Globus pallidus (tissue), 1 donor: ENCODE measurements at regions not wholly inside any gene's neighbourhood (a gene's known extent, or its start where the extent isn't known, plus 50 kb on each side); places are given as distances from the start of the nearest gene placed in this dataset.

Experiments
- DNase-seq: peaks from one replicate; pipeline ENCODE4 v3.0.0-alpha.2; 2015; ENCODE audit warnings: low spot score

DNA sequence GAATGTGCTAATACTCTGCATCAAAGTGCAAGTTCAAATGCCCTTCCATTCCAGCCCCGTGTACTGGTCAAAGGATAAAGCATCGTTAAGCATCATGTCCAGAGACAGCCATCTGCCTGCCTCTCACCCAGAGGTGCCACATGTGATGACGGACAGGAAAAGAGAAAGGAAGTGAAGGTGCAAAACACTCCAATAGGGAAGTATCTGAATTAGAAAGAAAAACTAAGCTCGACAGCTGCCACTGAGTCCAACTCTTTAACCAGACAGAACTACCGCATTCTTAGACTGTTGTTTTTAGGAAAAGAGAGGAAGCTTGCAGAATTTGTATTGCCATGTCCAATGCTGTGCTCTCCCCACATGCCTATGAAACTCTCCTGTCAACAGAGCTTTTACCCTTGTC is 465.0 kb upstream of the SOX5 start:
- peak; percentile 2 for DNase-seq

DNA sequence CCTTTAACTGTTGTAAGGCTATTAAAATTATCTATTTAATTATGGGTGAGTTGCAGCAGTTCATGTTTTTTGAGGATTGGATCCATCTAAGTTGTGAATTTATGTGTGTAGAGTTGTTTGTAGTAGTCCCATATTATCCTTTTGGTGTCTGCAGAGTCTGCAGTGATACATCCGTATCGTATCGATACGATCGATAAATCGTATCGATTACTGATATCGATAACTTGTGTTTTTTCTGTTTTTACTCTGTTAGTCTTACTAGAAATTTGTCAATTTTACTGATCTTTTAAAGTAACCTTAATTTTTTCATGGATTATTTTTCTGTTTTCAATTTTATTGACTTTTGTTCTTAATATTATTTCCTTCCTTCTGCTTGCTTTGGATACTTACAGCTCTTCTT is 462.5 kb upstream of the SOX5 start:
- DNase-seq: no peak

DNA sequence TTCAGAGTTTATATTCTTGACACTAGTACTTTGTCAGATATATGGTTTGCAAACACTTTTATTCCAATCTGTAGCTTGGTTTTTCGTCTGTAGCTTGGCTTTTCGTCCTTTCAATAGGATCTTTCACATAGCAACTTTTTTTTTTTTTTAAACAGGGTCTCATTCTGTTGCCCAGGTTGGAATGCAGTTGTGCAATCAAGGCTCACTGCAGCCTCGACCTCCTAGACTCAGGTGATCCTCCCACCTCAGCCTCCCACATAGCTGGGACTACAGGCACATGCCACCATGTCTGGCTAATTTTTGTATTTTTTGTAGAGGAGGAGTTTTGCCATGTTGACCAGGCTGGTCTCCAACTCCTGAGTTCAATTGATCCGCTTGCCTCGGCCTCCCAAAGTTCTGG is 460.4 kb upstream of the SOX5 start:
- no peak for DNase-seq

DNA sequence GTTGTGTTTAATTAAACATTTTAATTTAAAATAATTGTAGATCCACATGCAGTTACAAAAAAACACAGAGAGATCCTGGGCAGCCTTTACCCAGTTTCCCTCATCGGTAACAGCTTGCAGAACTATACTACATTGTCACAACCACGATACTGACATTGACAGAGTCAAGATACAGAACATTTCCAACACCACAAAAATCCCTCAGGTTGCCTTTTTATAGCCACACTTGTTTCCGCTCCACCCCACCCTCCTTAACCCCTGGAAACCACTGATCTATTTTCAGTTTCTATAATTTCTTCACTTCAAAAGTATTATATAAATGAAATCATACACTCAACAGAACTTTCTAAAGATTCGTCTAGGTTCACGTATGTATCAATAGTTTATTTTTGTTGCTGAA is 458.8 kb upstream of the SOX5 start:
- DNase-seq: no peak

DNA sequence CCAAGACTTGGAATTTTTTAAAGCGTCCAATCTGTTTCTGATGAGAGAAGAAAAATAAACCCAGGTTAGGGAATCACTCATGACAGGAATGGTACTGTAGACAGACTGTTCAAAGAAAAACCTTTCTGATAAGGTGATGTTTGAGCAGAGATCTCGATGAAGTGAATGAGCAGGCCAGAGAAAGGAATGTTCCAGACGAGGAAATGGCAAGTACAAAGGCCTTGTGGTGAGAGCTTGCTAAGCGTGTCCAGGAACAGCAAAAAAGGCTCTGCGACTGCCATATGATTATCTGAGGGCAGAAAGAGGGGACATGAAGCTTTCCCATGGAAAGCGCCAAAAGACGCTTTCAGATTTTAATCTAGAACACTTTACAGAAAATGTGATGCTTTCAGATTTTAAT is 458.4 kb upstream of the SOX5 start:
- DNase-seq: no peak

DNA sequence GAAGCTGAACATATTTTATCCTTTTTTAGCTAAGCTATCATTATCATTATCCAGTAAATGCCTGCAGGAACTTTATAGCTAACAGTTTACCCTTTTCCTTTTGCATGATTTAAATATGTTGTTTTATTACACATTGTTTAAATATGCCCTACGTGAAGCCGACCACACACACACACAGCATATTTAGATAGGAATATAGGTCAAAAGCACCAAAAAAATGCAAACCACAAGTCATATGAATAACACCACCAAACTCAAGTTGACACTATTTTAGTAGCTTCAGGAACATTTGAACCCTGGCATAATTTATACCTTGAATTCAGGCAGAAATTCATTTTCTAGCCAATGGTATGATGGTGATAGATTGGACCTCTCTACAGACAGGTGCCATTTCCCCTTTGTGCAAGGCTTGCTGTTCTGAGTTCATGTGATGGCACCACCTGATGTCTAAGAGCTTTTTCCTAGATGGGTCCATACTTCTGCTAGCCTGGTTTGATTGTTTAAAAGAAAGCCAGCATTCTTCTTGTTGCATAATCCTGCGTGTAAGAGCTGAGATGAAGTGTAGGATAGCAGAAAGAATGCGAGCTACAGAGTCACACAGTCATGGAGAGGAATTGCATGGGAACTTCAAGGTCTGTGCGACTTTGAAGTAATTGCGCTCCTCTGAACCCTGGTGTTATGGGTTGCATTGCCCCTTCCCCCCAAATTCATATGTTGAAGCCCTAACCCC is 454.8 kb upstream of the SOX5 start:
- DNase-seq: no peak

DNA sequence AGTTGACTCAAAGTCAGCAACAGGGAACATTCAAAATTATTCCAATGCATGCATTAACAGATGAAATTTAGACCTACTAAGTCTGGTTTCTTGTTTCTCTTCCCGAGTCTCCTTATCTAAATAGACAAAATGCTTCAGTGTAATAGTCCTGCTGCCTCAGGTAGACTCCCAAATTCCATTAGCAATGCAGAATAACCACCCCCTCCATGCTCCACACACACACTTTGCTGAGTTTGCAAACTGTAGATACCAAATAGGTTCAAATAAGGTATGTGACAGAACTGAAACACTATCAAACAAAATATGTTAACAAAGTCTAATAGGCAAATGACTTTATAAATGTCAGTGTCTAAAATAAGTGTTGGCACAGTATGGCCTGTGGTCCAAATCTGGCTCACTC is 451.1 kb upstream of the SOX5 start:
- no peak for DNase-seq

DNA sequence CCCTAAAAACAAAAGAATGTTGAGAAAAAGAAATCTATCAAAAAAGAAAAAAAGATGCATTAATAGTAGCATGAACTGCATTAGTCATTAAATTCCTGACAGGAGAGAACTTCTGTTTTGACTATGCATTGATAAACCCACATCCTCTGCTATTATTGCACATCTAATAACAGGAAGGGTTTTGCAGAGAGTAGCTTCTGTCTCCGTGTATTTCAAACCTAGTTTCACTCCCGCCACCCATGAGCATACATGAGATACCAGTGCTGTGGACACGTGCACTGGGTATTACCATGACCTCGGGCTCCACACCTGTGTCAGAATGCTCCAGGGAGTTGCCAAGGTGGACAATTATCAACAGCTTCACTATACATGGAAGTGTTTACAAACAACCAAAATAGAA is 449.1 kb upstream of the SOX5 start:
- DNase-seq: no peak

DNA sequence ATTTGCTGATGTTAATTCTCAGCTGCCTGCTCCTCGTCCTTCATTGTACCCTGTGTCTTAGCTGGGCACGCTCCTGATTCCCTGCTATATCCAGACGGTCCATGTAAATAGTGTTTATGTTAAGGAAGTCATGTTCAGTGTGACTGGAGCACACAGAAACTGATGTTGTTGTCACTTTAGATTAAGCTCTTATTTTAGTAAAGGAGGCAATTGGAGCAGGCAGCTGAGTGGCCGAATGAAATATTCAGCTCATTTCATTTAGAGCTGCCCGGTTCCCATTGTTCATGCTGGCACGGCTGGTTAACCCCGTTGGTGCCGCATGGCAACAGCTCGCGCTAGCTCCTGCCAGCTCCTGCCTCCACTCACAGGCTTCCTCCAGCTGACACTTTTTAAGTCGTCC is 446.8 kb upstream of the SOX5 start:
- DNase-seq: peak; percentile 43

DNA sequence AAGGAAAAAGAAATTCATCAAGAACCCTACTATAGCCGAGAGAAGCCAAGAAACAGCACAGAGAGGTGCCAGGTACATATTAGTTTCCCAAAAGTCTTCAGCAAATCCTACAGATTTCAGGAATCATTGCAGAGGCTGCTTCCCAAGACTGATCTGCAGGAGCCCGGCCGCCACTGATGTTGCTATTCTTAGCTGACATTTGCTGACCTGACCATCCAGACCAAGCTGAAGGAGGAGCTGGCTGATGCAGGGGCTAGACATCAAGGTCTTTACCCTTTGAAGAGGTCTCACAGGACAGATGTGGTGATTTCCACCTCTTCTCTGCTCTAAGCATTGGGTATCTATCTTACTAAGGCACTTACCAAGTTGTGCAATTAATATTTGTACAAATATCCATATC is 444.8 kb upstream of the SOX5 start:
- no peak for DNase-seq

DNA sequence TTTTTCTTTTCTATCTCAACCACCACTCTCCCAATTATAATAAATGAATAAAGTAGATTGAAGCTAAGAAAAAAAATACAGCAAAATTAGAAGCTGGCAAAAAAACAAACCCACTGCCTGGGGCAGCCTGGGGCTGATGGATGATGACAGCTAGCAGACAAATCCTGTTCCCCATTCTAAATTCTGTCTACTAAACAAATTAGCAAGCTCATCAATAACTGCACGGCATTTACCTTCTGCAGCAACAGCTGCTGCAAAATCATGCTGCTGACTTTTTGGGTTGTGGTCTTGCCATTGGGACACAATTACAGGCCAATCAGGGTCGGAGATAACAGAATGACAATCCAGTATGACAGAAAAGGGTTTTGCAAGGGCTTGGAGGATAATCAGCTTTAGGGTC is 443.6 kb upstream of the SOX5 start:
- DNase-seq: no peak

DNA sequence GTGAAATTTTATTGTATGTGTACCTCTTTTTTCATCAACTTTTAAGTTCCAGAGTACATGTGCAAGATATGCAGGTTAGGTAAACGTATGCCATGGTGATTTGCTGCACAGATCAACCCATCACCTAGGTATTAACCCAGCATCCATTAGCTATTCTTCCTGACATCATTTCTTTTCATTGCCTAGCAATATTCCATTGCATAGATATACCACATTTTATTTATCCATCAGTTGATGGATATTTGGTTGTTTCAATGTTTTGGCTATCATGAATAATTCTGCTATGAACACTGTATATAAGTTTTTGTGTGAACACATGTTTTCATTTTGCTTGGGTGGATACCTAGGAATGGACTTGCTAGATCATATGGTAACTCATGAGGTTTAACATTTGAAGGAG is 439.9 kb upstream of the SOX5 start:
- DNase-seq: no peak

DNA sequence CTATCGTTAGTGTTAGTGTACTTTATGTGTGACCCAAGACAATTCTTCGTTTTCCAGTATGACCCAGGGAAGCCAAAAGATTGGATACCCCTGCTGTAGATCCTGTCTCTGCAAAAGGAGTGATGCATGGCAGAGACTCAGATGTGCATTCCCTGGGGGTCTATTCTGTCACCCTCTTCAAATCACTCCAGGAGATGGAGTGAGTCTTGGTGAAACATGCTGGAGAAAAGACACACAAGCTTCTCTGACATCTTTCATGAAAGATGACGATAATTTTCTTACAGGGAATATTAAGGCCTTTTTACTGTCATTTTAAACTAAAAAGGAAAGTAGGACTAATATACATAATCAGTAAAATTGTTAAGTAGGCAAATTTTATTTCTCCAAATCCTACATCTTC is 437.9 kb upstream of the SOX5 start:
- no peak for DNase-seq

DNA sequence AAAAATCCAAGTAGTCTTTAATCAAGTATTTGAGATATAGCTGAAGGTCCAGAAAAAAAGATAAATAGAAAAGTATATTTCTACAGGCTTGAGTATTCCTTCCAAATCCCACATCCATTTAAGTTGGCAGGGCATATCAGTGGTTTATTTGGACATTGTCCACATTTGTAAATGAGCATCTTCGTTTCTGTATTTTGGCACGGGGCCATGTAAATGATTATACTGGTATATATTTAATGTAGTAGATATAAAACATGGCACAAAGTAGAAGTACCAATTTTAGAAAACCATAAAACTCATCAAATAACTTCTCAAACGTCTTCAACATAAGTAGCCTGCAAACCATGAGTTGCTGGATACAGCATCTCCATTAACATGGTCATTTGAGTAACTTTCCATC is 437.4 kb upstream of the SOX5 start:
- no peak for DNase-seq

DNA sequence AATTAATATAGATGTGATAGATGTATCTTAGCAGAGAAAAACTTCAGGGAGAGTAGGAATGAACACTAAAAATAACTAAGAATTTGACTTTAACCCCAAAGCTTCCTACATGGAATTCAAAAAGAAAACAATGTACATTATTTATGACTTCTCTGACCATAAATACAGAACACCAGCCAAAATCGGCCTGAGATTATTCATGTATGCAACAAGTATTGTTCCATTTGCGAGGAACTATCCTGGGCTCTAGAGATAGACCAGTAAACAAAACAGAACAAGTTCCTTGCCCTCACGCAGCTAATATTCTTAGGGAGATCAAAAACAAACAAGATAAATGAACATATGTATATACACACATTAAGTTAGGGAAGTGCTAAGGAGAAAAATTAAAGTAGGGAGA is 432.3 kb upstream of the SOX5 start:
- DNase-seq: no peak

DNA sequence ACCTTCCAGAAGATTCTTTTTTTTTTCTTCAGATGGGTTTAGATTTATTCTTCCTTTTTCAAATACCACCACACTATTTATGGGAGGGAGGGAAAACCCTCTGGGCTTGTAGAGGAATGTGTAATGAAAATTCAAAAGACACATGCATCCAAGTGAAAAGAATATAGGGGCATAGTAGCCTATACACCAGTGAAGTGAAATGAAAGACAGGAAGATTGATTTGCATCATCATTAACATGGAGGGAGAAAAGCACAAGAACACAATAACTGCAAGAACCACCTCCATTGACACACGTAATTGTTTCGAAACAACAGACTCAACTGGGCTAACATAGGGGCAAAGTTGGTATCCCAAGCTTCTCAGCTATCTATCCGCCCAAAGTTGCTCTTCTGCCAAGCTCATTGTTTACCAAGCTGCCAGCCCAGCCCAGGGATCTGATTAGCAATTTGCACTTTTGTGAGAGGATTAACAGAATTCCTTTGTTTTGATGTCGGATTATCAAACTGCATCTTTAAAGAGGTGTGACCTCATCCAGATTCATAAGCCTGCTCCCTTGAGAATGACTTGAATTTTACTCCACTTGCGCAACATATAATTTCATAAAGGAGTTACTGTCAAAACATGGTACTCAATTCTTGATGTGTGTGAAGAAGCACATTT is 430.5 kb upstream of the SOX5 start:
- no peak for DNase-seq

DNA sequence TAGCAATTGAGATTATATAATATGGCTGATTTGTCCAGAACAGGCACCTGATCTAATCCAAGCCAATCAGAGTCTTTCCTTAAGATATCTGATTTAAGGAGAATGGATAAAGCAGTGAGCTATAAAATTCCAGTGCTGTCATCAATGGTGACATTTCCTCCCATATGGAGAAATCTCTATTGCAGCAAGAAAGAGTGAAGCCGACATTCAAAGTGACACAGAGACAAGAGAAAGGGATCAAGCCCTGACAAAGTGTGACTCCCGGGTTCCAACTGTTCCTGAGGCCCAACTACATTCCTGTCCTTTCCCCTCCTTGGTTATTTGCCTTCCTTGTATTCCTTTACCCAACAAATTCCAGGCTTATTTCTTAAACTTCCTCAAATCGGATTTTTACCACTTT is 430.0 kb upstream of the SOX5 start:
- DNase-seq: no peak

DNA sequence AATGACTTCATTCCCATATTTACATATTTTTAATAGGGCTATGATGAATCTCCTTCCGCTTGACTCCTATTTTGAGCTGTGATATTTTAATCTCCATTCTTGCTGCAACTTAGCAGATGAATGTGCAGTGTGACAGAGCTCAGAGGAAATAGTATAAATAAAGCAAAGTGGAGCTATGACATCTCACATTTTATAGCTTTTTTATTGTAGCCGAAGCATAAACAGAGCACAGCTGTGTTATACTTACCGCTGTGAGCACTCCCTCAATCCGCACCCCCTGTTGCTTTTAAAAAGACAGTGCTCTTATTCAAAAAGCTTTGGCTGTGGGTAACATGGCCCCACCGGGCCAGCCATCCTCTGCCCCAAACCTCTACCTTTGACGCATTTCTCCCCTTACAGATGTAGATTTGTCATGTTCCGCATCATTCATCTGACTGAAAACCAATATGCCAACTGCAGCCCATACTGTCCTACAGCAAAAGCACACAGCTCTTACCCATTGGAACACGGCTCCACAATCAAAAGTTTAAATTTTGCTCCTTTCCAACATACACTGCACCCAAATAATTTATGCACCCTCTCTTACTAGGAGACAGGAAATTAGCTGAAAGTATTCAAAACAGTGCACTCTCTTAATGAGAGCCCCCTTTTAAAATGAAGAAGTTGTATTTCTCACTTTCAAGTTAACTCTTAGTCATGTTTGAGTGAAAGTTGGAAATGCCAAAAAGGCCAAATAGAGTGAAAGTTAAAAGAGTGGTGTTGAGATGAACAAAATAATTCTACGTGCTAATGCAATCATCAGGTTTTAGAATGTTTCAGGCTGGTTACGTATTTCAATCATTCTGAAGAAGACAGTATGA is 429.3 kb upstream of the SOX5 start:
- DNase-seq: no peak

DNA sequence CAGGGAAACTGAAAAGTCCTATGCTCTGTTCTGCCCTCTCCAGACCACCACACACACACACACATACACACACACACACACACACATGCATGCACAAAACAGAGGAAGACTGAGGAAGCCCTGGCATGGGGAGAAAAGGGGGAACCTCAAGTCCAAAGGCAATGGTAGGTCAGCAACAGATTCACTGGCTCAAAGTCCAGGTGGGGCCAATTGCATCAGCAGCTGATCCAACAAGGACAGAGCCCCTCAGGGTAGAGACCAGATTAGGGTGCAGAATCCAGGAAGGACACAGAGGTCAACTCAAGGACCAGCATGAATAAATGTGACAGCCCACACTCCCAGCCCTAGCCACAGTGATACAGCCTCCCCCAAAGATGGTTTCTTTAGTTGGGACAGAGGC is 425.0 kb upstream of the SOX5 start:
- no peak for DNase-seq

DNA sequence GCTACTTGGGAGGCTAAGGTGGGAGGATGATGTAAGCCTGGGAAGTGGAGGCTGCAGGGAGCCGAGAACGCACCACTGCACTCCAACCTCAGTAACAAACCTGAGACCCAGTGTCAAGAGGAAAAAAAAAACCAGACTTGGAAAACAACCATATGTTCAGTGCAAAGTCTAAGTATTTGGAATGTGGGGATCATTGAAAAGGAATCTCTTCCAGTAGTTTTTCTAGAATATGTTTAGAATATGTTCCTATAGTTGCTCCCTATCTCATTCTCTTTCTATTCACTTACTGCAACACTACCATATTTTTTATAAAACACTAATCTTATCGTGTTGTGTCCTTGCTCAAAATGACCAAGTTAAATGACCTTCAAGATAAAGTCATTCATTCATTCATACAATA is 423.5 kb upstream of the SOX5 start:
- no peak for DNase-seq

DNA sequence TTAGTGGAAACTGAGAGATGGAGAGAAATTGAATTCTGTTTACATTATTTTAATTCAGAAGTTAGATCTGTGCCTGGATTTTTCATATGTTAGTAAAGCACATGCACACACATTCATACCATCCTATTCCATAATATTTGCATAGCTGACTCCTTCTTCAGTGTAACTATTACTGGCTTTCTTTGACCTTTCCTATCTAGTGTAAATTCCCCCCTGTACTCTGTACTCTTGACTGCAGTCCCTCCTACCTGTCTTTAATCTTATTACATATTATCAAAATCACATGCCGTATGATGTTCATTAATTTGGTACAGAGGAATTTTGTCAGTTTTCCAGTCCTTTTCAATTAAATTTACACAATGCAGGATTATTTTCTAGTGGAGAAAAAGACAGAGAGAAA is 417.0 kb upstream of the SOX5 start:
- no peak for DNase-seq

DNA sequence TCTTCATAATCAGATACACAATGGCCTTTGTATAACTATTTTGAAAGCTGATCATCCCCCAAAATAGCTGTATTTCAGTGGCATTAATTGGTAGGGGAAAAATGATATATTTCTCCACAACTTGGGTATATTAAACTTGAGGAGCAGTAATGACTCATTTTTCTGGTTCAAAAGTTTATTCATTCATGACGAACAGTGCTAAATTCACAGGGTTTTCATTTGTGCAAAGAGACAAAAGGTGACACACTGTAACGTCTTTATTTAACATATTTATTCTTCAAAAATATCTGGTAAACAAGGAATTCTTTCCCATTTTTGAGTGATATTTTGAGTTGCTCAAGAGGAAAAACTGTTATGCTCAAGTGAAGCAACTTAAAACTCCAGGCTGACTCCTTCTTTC is 415.5 kb upstream of the SOX5 start:
- no peak for DNase-seq

DNA sequence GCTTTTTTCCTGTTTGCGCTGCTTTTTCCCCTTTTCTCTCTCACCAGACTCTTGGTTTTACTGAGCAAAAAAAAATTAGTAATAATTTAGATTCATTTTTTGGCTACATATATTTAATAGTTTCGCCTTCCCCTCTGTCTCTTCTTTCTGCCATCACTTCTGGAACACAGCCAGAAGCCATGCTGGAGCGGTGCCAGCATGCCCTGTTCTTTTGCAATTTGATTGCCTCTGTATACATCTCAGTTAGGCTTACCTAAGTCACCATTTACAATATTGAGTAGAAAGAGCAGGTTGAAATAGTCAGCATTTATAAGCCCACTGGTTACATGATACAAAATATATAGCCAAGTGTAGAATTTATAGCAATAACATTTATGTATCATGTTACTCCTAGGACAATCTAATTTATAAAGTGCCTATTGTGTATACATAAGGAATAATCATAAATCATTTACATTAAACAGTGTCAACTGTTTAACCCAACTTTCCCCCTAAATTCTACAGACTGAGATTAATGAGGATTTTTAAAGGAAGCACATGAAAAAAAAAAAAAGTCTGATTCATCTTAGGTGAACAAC is 413.8 kb upstream of the SOX5 start:
- DNase-seq: no peak
